HepG2 (cell line): ENCODE measurements at regions not wholly inside any gene's neighbourhood (a gene's known extent, or its start where the extent isn't known, plus 50 kb on each side); places are given as distances from the start of the nearest gene placed in this dataset.

Experiments used
- HIC2 ChIP-seq: sonication (generic); formaldehyde crosslinking; IDR thresholded peaks from 2 replicates; pipeline ENCODE4 v1.9.0; 2022; ENCODE audit warnings: low read depth, missing genetic modification reagents
- ZBTB21 ChIP-seq: sonication (generic); formaldehyde crosslinking; IDR thresholded peaks from 2 replicates; pipeline ENCODE4 v1.4.0; 2020; ENCODE audit warnings: missing genetic modification reagents

- no peak for TF ChIP-seq ZBTB21 (CRISPR knock-in tag)
- no peak for TF ChIP-seq HIC2 (CRISPR knock-in tag)
Measured at GRCh38 chr12:92585115-92585727, 117.6 kb upstream of the PLEKHG7 start.
